Neural cell (in vitro differentiated cells): ENCODE measurements at regions not wholly inside any gene's neighbourhood (a gene's known extent, or its start where the extent isn't known, plus 50 kb on each side); places are given as distances from the start of the nearest gene placed in this dataset.
A peak's percentile ranks its signal among the peaks of the same experiment; 100 is the strongest.

Source experiments
- H2AFZ ChIP-seq: fragments of 200-600, 300-800 bp; sonication (generic), shearing (Covaris generic); 2 replicates; pipeline ENCODE4 v1.6.0; 2014; ENCODE audit warnings: low read depth, mild to moderate bottlenecking, antibody characterized with exemption, low read length, moderate library complexity
- H3F3A ChIP-seq: fragments of 200-600 bp; shearing (Covaris generic); 2 replicates; pipeline ENCODE4 v1.6.1; 2016; ENCODE audit warnings: mild to moderate bottlenecking, moderate library complexity, mixed read lengths, antibody characterized with exemption, low read length; ENCODE audit not compliant: insufficient read depth, poor library complexity, severe bottlenecking
- H3K27ac ChIP-seq: fragments of 200-600, 300-800 bp; sonication (generic), shearing (Covaris generic); 2 replicates; pipeline ENCODE4 v1.5.1; 2014; ENCODE audit warnings: mild to moderate bottlenecking, low read length, moderate library complexity
- H3K27me3 ChIP-seq: fragments of 300-800, 200-600 bp; sonication (generic), shearing (Covaris generic); 2 replicates; pipeline ENCODE4 v1.6.0; 2014; ENCODE audit warnings: mild to moderate bottlenecking, low read depth, low read length, moderate library complexity; ENCODE audit not compliant: insufficient read depth
- H3K36me3 ChIP-seq: fragments of 300-800, 200-600 bp; sonication (generic), shearing (Covaris generic); 2 replicates; pipeline ENCODE4 v1.5.1; 2014; ENCODE audit warnings: mild to moderate bottlenecking, antibody characterized with exemption, low read length, moderate library complexity; ENCODE audit not compliant: insufficient read depth
- H3K4me2 ChIP-seq: fragments of 300-800, 200-600 bp; sonication (generic), shearing (Covaris generic); 2 replicates; pipeline ENCODE4 v1.6.0; 2014; ENCODE audit warnings: mild to moderate bottlenecking, low read length
- H3K4me3 ChIP-seq: fragments of 300-800, 200-600 bp; sonication (generic), shearing (Covaris generic); 2 replicates; pipeline ENCODE4 v1.5.1; 2014; ENCODE audit warnings: mild to moderate bottlenecking, low read length, moderate library complexity
- H3K79me2 ChIP-seq: fragments of 200-600 bp; shearing (Covaris generic); replicated peaks from 2 replicates; pipeline ENCODE4 v1.6.0; 2014; ENCODE audit warnings: mild to moderate bottlenecking, low read length, moderate library complexity; ENCODE audit not compliant: insufficient read depth
- H3K9ac ChIP-seq: fragments of 300-800, 200-600 bp; sonication (generic), shearing (Covaris generic); 2 replicates; pipeline ENCODE4 v1.6.1; 2016; ENCODE audit warnings: mild to moderate bottlenecking, low read length, mixed read lengths
- H3K9me2 ChIP-seq: fragments of 200-600 bp; shearing (Covaris generic); 2 replicates; pipeline ENCODE4 v1.6.1; 2016; ENCODE audit warnings: mild to moderate bottlenecking, low read length, mixed read lengths; ENCODE audit not compliant: insufficient read depth
- H3K9me3 ChIP-seq: fragments of 200-600, 300-800 bp; sonication (generic), shearing (Covaris generic); 2 replicates; pipeline ENCODE4 v1.6.1; 2016; ENCODE audit warnings: mild to moderate bottlenecking, mixed run types, low read length, moderate library complexity, mixed read lengths
- H4K20me1 ChIP-seq: fragments of 200-600 bp; shearing (Covaris generic); 2 replicates; pipeline ENCODE4 v1.6.1; 2016; ENCODE audit warnings: mild to moderate bottlenecking, mixed run types; ENCODE audit not compliant: insufficient read depth
- CTCF ChIP-seq: fragments of 450-650 bp; IDR thresholded peaks from 2 replicates; pipeline ENCODE4 v1.5.1; 2014; ENCODE audit warnings: antibody characterized with exemption, mild to moderate bottlenecking, moderate library complexity; ENCODE audit not compliant: poor library complexity, severe bottlenecking
- EP300 ChIP-seq: fragments of 450-650 bp; conservative IDR thresholded peaks from 2 replicates; pipeline ENCODE4 v1.6.1; 2014; ENCODE audit warnings: antibody characterized with exemption, mild to moderate bottlenecking, moderate library complexity; ENCODE audit not compliant: poor library complexity, severe bottlenecking
- EZH2 ChIP-seq: fragments of 200-600, 300-800 bp; shearing (Covaris generic), sonication (generic); IDR thresholded peaks from 2 replicates; pipeline ENCODE4 v1.6.1; 2014; ENCODE audit warnings: antibody characterized with exemption, low read length, borderline replicate concordance, mild to moderate bottlenecking; ENCODE audit not compliant: insufficient read depth, poor library complexity, severe bottlenecking
- MXI1 ChIP-seq: fragments of 450-650 bp; conservative IDR thresholded peaks from 2 replicates; pipeline ENCODE4 v1.6.1; 2014; ENCODE audit warnings: antibody characterized with exemption, mild to moderate bottlenecking; ENCODE audit not compliant: poor library complexity, severe bottlenecking
- POLR2AphosphoS5 ChIP-seq: IDR thresholded peaks from 2 replicates; pipeline ENCODE4 v1.6.1; 2012
- RAD21 ChIP-seq: fragments of 450-650 bp; conservative IDR thresholded peaks from 2 replicates; pipeline ENCODE4 v1.6.1; 2014; ENCODE audit warnings: antibody characterized with exemption, mild to moderate bottlenecking, moderate library complexity
- REST ChIP-seq: IDR thresholded peaks from 2 replicates; pipeline ENCODE4 v1.6.1; 2012; ENCODE audit warnings: borderline replicate concordance
- SMC3 ChIP-seq: fragments of 450-650 bp; conservative IDR thresholded peaks from 2 replicates; pipeline ENCODE4 v1.6.1; 2014; ENCODE audit warnings: antibody characterized with exemption, mild to moderate bottlenecking, moderate library complexity; ENCODE audit not compliant: poor library complexity
- TAF1 ChIP-seq: IDR thresholded peaks from 2 replicates; pipeline ENCODE4 v1.6.1; 2012; ENCODE audit warnings: low read depth

DNA sequence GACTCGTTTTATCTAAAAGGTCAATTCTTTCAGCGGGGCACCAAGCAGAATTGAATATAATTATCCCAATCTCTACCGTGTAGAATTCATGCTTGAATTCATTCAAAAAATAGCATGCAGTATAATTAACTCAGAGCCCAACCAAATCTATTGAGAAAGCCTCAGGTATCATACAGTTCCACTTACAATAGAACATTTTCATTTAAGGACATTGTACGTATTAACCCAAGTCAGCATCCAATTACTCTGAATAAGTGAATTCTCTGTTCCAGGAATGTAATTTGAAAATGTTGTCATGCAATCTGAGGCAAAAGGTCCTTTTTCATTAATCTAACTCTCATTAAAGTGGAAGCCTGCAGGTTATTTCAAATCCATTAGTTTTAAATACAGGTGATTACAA, 78.5 kb downstream of the SALL1 start:
- Histone ChIP-seq H3K9me3 (no peaks in the 10 kb centered on the region), H3K4me2 (peak overlapping the region; percentile 7), H3K27me3 (no peaks in the 10 kb centered on the region), H3K79me2 (no peaks in the 10 kb centered on the region), H3F3A (no peaks in the 10 kb centered on the region), H3K9me2 (no peaks in the 10 kb centered on the region), H3K4me3 (no peak overlapping the region), H4K20me1 (no peaks in the 10 kb centered on the region), H2AFZ (no peak overlapping the region), H3K9ac (no peak overlapping the region), H3K36me3 (no peaks in the 10 kb centered on the region), H3K27ac (no peak overlapping the region)
- TF ChIP-seq RAD21 (no peak), POLR2AphosphoS5 (no peak)

DNA sequence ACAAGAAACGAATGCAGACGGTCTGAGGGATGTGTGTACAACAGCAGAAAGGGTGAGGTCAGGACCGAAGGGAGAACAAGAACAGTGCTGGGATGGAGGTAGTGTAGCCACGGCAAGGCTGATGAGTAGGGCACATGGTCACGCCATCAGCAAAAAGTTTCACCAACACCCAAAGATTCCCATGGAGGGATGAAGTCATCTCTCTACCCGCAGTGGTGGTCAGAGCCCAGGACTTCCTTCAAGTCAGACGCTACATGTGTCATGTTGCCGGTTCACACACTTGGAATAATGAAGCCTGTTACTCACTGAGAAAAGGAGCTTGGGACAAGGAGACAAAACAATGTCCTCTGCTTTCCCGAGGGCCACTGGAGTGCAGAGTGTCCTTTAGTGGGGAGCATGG, 79.7 kb downstream of the SALL1 start:
- H3K4me2 ChIP-seq, result no peak overlapping the region
- H4K20me1 ChIP-seq, result no peaks in the 10 kb centered on the region
- no peaks in the 10 kb centered on the region for H3K36me3 ChIP-seq
- H3F3A ChIP-seq, result no peaks in the 10 kb centered on the region
- no peaks in the 10 kb centered on the region for H3K79me2 ChIP-seq
- H2AFZ ChIP-seq, result no peak overlapping the region
- no peak overlapping the region for H3K27ac ChIP-seq
- H3K4me3 ChIP-seq, result no peak overlapping the region
- no peak overlapping the region for H3K9ac ChIP-seq
- no peaks in the 10 kb centered on the region for H3K9me3 ChIP-seq
- H3K27me3 ChIP-seq, result no peaks in the 10 kb centered on the region
- TF ChIP-seq REST (no peak), TAF1 (no peak), POLR2AphosphoS5 (no peak), RAD21 (no peak), MXI1 (no peak), CTCF (no peak), EZH2 (no peak), SMC3 (no peak), EP300 (no peak)
- H3K9me2 ChIP-seq, result no peaks in the 10 kb centered on the region

GRCh38 chr16:51067352-51067751, 83.7 kb downstream of the SALL1 start:
- H2AFZ ChIP-seq, result no peak overlapping the region
- TF ChIP-seq TAF1 (no peak), EP300 (no peak), CTCF (no peak), REST (no peak), MXI1 (no peak)
- H4K20me1 ChIP-seq, result no peaks in the 10 kb centered on the region
- H3K4me2 ChIP-seq, result no peak overlapping the region
- no peaks in the 10 kb centered on the region for H3F3A ChIP-seq
- no peaks in the 10 kb centered on the region for H3K27me3 ChIP-seq
- no peaks in the 10 kb centered on the region for H3K9me2 ChIP-seq
- H3K79me2 ChIP-seq, result no peaks in the 10 kb centered on the region
- H3K9me3 ChIP-seq, result no peaks in the 10 kb centered on the region
- no peak overlapping the region for H3K9ac ChIP-seq
- no peaks in the 10 kb centered on the region for H3K36me3 ChIP-seq
- no peak overlapping the region for H3K4me3 ChIP-seq
- no peak overlapping the region for H3K27ac ChIP-seq
